ENCODE measurements at regions not wholly inside any gene's neighbourhood (a gene's known extent, or its start where the extent isn't known, plus 50 kb on each side); places are given as distances from the start of the nearest gene placed in this dataset.
A peak's percentile ranks its signal among the peaks of the same experiment; 100 is the strongest.

- FAIRE-seq (no peak), DNase-seq (ENCODE audit: low read depth) (no peak)
- no peak overlapping the region for H3K4me3 ChIP-seq (ENCODE audit: insufficient read depth, low read depth, low read length)
- H3K27ac ChIP-seq (ENCODE audit: low read depth, low read length), result no peak overlapping the region
- H3K27me3 ChIP-seq (ENCODE audit: insufficient read depth, low read length), result no peaks in the 10 kb centered on the region
- Mint-ChIP-seq H3K27me3 (ENCODE audit: low read depth, unreplicated experiment) (no peaks in the 10 kb centered on the region), H3K4me3 (ENCODE audit: unreplicated experiment) (no peak overlapping the region), H3K36me3 (ENCODE audit: low read depth, unreplicated experiment) (no peaks in the 10 kb centered on the region), H3K27ac (ENCODE audit: unreplicated experiment) (no peak overlapping the region), H3K4me1 (ENCODE audit: low read depth, unreplicated experiment) (peaks cover 15% of the 10 kb centered on the region), H3K9me3 (ENCODE audit: unreplicated experiment) (no peaks in the 10 kb centered on the region)
- H3K9me3 ChIP-seq (ENCODE audit: insufficient read depth, low read depth, low read length), result no peaks in the 10 kb centered on the region
- no peaks in the 10 kb centered on the region for H3K79me2 ChIP-seq (ENCODE audit: insufficient read depth, low read length)
- no peaks in the 10 kb centered on the region for H3K4me1 ChIP-seq (ENCODE audit: insufficient read depth, low read length)
- no peak overlapping the region for H2AFZ ChIP-seq (ENCODE audit: low read depth, low read length)
- TF ChIP-seq EZH2 (IDR thresholded peaks at IDR 0.05; ENCODE audit: insufficient read depth, low read length) (no peak), CTCF (IDR thresholded peaks at IDR 0.05; ENCODE audit: insufficient read depth, low read depth, low read length) (no peak)
- H3K9ac ChIP-seq (ENCODE audit: low read length), result no peak overlapping the region
- H3K36me3 ChIP-seq (ENCODE audit: insufficient read depth, low read length), result no peaks in the 10 kb centered on the region
- H4K20me1 ChIP-seq (ENCODE audit: insufficient read depth, low read length), result no peaks in the 10 kb centered on the region
- H3K4me2 ChIP-seq (ENCODE audit: low read length), result no peak overlapping the region
Measured at GRCh38 chr12:89975574-89975973, 266.9 kb upstream of the ATP2B1 start.

GRCh38 chr12:89971880-89972279 is 263.2 kb upstream of the ATP2B1 start:
- Histone ChIP-seq H2AFZ (ENCODE audit: low read depth, low read length) (no peak overlapping the region), H3K4me1 (ENCODE audit: insufficient read depth, low read length) (no peaks in the 10 kb centered on the region), H3K9me3 (ENCODE audit: insufficient read depth, low read depth, low read length) (no peaks in the 10 kb centered on the region), H3K27ac (ENCODE audit: low read depth, low read length) (no peak overlapping the region), H3K27me3 (ENCODE audit: insufficient read depth, low read length) (no peaks in the 10 kb centered on the region), H3K9ac (ENCODE audit: low read length) (no peak overlapping the region), H3K4me3 (ENCODE audit: insufficient read depth, low read depth, low read length) (no peak overlapping the region), H4K20me1 (ENCODE audit: insufficient read depth, low read length) (no peaks in the 10 kb centered on the region), H3K4me2 (ENCODE audit: low read length) (no peak overlapping the region), H3K79me2 (ENCODE audit: insufficient read depth, low read length) (no peaks in the 10 kb centered on the region), H3K36me3 (ENCODE audit: insufficient read depth, low read length) (no peaks in the 10 kb centered on the region)
- Mint-ChIP-seq H3K27me3 (ENCODE audit: low read depth, unreplicated experiment) (no peaks in the 10 kb centered on the region), H3K36me3 (ENCODE audit: low read depth, unreplicated experiment) (no peaks in the 10 kb centered on the region), H3K4me1 (ENCODE audit: low read depth, unreplicated experiment) (peaks cover 5% of the 10 kb centered on the region), H3K9me3 (ENCODE audit: unreplicated experiment) (no peaks in the 10 kb centered on the region), H3K4me3 (ENCODE audit: unreplicated experiment) (no peak overlapping the region), H3K27ac (ENCODE audit: unreplicated experiment) (no peak overlapping the region)
- DNase-seq (ENCODE audit: low read depth), result peak; percentile 34
- peak; percentile 32 for FAIRE-seq
- TF ChIP-seq CTCF (IDR thresholded peaks at IDR 0.05; ENCODE audit: insufficient read depth, low read depth, low read length) (no peak), EZH2 (IDR thresholded peaks at IDR 0.05; ENCODE audit: insufficient read depth, low read length) (no peak)

DNA sequence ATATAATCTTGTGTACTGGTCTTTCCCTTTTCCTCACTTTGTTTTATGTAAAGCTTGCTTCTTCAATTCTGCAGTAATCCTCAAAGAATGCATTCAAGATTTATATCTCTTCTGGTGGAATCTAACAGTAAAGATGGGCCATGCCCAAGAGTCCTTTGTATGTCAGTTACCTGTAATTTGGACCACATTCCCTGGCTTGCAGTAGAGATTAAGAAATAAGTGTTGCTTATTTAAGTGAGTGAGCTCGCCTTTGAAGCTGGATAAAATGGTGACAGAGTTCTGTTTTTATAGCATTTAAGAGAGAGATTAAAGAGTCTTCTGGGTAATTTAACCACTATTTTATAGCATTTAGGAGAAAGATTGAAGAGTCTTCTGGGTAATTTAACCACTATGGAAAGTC is 262.1 kb upstream of the ATP2B1 start:
- H3K27ac ChIP-seq (ENCODE audit: low read depth, low read length), result no peak overlapping the region
- no peak overlapping the region for H3K4me3 Mint-ChIP-seq (ENCODE audit: unreplicated experiment)
- no peaks in the 10 kb centered on the region for H4K20me1 ChIP-seq (ENCODE audit: insufficient read depth, low read length)
- no peaks in the 10 kb centered on the region for H3K36me3 ChIP-seq (ENCODE audit: insufficient read depth, low read length)
- H3K9me3 Mint-ChIP-seq (ENCODE audit: unreplicated experiment), result no peaks in the 10 kb centered on the region
- no peak for DNase-seq (ENCODE audit: low read depth)
- TF ChIP-seq CTCF (IDR thresholded peaks at IDR 0.05; ENCODE audit: insufficient read depth, low read depth, low read length), result no peak
- no peak for TF ChIP-seq EZH2 (IDR thresholded peaks at IDR 0.05; ENCODE audit: insufficient read depth, low read length)
- no peak for FAIRE-seq
- H3K4me3 ChIP-seq (ENCODE audit: insufficient read depth, low read depth, low read length), result no peak overlapping the region
- no peaks in the 10 kb centered on the region for H3K9me3 ChIP-seq (ENCODE audit: insufficient read depth, low read depth, low read length)
- no peaks in the 10 kb centered on the region for H3K79me2 ChIP-seq (ENCODE audit: insufficient read depth, low read length)
- H3K27me3 ChIP-seq (ENCODE audit: insufficient read depth, low read length), result no peaks in the 10 kb centered on the region
- no peak overlapping the region for H3K4me2 ChIP-seq (ENCODE audit: low read length)
- no peak overlapping the region for H3K27ac Mint-ChIP-seq (ENCODE audit: unreplicated experiment)
- H3K4me1 Mint-ChIP-seq (ENCODE audit: low read depth, unreplicated experiment), result peaks cover 3% of the 10 kb centered on the region
- no peak overlapping the region for H3K9ac ChIP-seq (ENCODE audit: low read length)
- H3K27me3 Mint-ChIP-seq (ENCODE audit: low read depth, unreplicated experiment), result no peaks in the 10 kb centered on the region
- no peak overlapping the region for H2AFZ ChIP-seq (ENCODE audit: low read depth, low read length)
- no peaks in the 10 kb centered on the region for H3K4me1 ChIP-seq (ENCODE audit: insufficient read depth, low read length)
- no peaks in the 10 kb centered on the region for H3K36me3 Mint-ChIP-seq (ENCODE audit: low read depth, unreplicated experiment)
